Endodermal cell (in vitro differentiated cells): ENCODE measurements at regions not wholly inside any gene's neighbourhood (a gene's known extent, or its start where the extent isn't known, plus 50 kb on each side); places are given as distances from the start of the nearest gene placed in this dataset.

ENCODE experiments used
- DNase-seq: peaks from one replicate; pipeline ENCODE4 v3.0.0-alpha.2; 2017
- H3K27ac ChIP-seq: 2 replicates; pipeline ENCODE4 v1.5.1; 2013; ENCODE audit warnings: mild to moderate bottlenecking, low read depth, low read length, moderate library complexity
- H3K27me3 ChIP-seq: 2 replicates; pipeline ENCODE4 v1.6.1; 2013; ENCODE audit warnings: mild to moderate bottlenecking, low read length, moderate library complexity; ENCODE audit not compliant: insufficient read depth, control insufficient read depth, poor library complexity, severe bottlenecking
- H3K36me3 ChIP-seq: 2 replicates; pipeline ENCODE4 v1.7.0; 2013; ENCODE audit warnings: mild to moderate bottlenecking, low read length, moderate library complexity; ENCODE audit not compliant: control insufficient read depth, insufficient read depth
- H3K4me1 ChIP-seq: one replicate; pipeline ENCODE4 v1.7.0; 2013; ENCODE audit warnings: low read length; ENCODE audit not compliant: control insufficient read depth, insufficient read depth
- H3K4me3 ChIP-seq: 2 replicates; pipeline ENCODE4 v1.5.1; 2013; ENCODE audit warnings: mild to moderate bottlenecking, low read length, moderate library complexity
- H3K9ac ChIP-seq: 2 replicates; pipeline ENCODE4 v1.6.1; 2013; ENCODE audit warnings: mild to moderate bottlenecking, low read length, moderate library complexity; ENCODE audit not compliant: poor library complexity, severe bottlenecking; ENCODE audit errors: extremely low read depth
- H3K9me3 ChIP-seq: 2 replicates; pipeline ENCODE4 v1.6.1; 2013; ENCODE audit warnings: mild to moderate bottlenecking, low read length, moderate library complexity; ENCODE audit not compliant: control insufficient read depth
- H3K27ac Mint-ChIP-seq: 2 replicates; pipeline ENCODE4 v1.8.0; 2020; ENCODE audit warnings: mixed read lengths
- H3K27me3 Mint-ChIP-seq: 2 replicates; pipeline ENCODE4 v1.8.0; 2021; ENCODE audit warnings: mild to moderate bottlenecking, mixed read lengths; ENCODE audit not compliant: insufficient read depth
- H3K36me3 Mint-ChIP-seq: 2 replicates; pipeline ENCODE4 v1.8.0; 2020; ENCODE audit warnings: low read depth, mixed read lengths
- H3K4me1 Mint-ChIP-seq: 2 replicates; pipeline ENCODE4 v1.8.0; 2020; ENCODE audit warnings: mixed read lengths
- H3K4me3 Mint-ChIP-seq: 2 replicates; pipeline ENCODE4 v1.8.0; 2020; ENCODE audit warnings: mild to moderate bottlenecking, moderate library complexity, mixed read lengths
- H3K9me3 Mint-ChIP-seq: 2 replicates; pipeline ENCODE4 v1.8.0; 2020; ENCODE audit warnings: mild to moderate bottlenecking, mixed read lengths
- CTCF ChIP-seq: fragments of 200-600 bp; sonication (generic); conservative IDR thresholded peaks from 2 replicates; pipeline ENCODE4 v1.5.0; 2021; ENCODE audit warnings: antibody characterized with exemption, mild to moderate bottlenecking
- WGBS, 2 experiments: methylation state at CpG; one replicate each; pipeline versions ENCODE4 v1.1.5 to v1.1.7; 2013; ENCODE audit warnings: missing lambda C conversion rate in 2 of 2, mixed read lengths in 1 of 2; ENCODE audit not compliant: insufficient coverage in 1 of 2, insufficient read length in 1 of 2; 5-methylcytosine and 5-hydroxymethylcytosine counted together

GRCh38 chr2:101597347-101597944, 100.1 kb upstream of the MAP4K4 start:
- Mint-ChIP-seq H3K4me1 (peaks cover 4% of the 10 kb centered on the region), H3K4me3 (no peak overlapping the region), H3K9me3 (no peaks in the 10 kb centered on the region), H3K27me3 (no peaks in the 10 kb centered on the region), H3K27ac (no peak overlapping the region), H3K36me3 (no peaks in the 10 kb centered on the region)
- Histone ChIP-seq H3K36me3 (no peaks in the 10 kb centered on the region), H3K27me3 (no peaks in the 10 kb centered on the region), H3K4me1 (no peaks in the 10 kb centered on the region), H3K4me3 (no peak overlapping the region), H3K9me3 (no peaks in the 10 kb centered on the region), H3K27ac (no peak overlapping the region), H3K9ac (no peak overlapping the region)
- 92 to 93% methylated on average over 2 to 4 of the region's 4 CpGs for WGBS, 2 experiments
- DNase-seq = no peak
- TF ChIP-seq CTCF = no peak

GRCh38 chr2:101596333-101596732, 101.2 kb upstream of the MAP4K4 start:
- no peak for TF ChIP-seq CTCF
- Histone ChIP-seq H3K27me3 (no peaks in the 10 kb centered on the region), H3K4me1 (no peaks in the 10 kb centered on the region), H3K9ac (no peak overlapping the region), H3K36me3 (no peaks in the 10 kb centered on the region), H3K27ac (no peak overlapping the region), H3K4me3 (no peak overlapping the region), H3K9me3 (no peaks in the 10 kb centered on the region)
- Mint-ChIP-seq H3K36me3 (no peaks in the 10 kb centered on the region), H3K27me3 (no peaks in the 10 kb centered on the region), H3K4me3 (no peak overlapping the region), H3K9me3 (no peaks in the 10 kb centered on the region), H3K4me1 (peaks cover 4% of the 10 kb centered on the region), H3K27ac (no peak overlapping the region)
- WGBS, 2 experiments = 78 to 94% methylated on average over 2 to 4 of the region's 4 CpGs
- no peak for DNase-seq

GRCh38 chr2:101587251-101587650, 110.3 kb upstream of the MAP4K4 start:
- WGBS, 2 experiments = 88 to 93% methylated on average over 2 to 3 of the region's 3 CpGs
- peaks cover 2% of the 10 kb centered on the region for H3K9me3 Mint-ChIP-seq
- no peak overlapping the region for H3K27ac ChIP-seq
- H3K9ac ChIP-seq = no peak overlapping the region
- H3K27me3 ChIP-seq = no peaks in the 10 kb centered on the region
- H3K27ac Mint-ChIP-seq = no peak overlapping the region
- no peak for DNase-seq
- H3K4me1 Mint-ChIP-seq = no peaks in the 10 kb centered on the region
- H3K36me3 Mint-ChIP-seq = no peaks in the 10 kb centered on the region
- H3K27me3 Mint-ChIP-seq = no peaks in the 10 kb centered on the region
- no peak overlapping the region for H3K4me3 Mint-ChIP-seq
- H3K36me3 ChIP-seq = no peaks in the 10 kb centered on the region
- no peak overlapping the region for H3K4me3 ChIP-seq
- no peaks in the 10 kb centered on the region for H3K9me3 ChIP-seq
- TF ChIP-seq CTCF = no peak
- no peaks in the 10 kb centered on the region for H3K4me1 ChIP-seq
